MM.1S (cell line): ENCODE measurements at regions not wholly inside any gene's neighbourhood (a gene's known extent, or its start where the extent isn't known, plus 50 kb on each side); places are given as distances from the start of the nearest gene placed in this dataset.

Experiments used
- DNase-seq: peaks from one replicate; pipeline ENCODE4 v3.0.0-alpha.2; 2015
- H2AFZ ChIP-seq: fragments of 300-600 bp; sonication (generic); 2 replicates; pipeline ENCODE4 v1.6.0; 2016; ENCODE audit warnings: antibody characterized with exemption, low read length
- H3F3A ChIP-seq: fragments of 300-600 bp; sonication (generic); 2 replicates; pipeline ENCODE4 v1.6.1; 2016; ENCODE audit warnings: mild to moderate bottlenecking, antibody characterized with exemption, low read length, moderate library complexity, mixed read lengths; ENCODE audit not compliant: insufficient read depth
- H3K27ac ChIP-seq: fragments of 300-600 bp; sonication (generic); 2 replicates; pipeline ENCODE4 v1.5.1; 2016; ENCODE audit warnings: mild to moderate bottlenecking, low read length
- H3K27me3 ChIP-seq: fragments of 300-600 bp; sonication (generic); replicated peaks from 2 replicates; pipeline ENCODE4 v1.6.0; 2016; ENCODE audit warnings: low read length; ENCODE audit not compliant: insufficient read depth
- H3K36me3 ChIP-seq: fragments of 300-600 bp; sonication (generic); replicated peaks from 2 replicates; pipeline ENCODE4 v1.6.1; 2016; ENCODE audit warnings: mild to moderate bottlenecking, low read length, mixed read lengths; ENCODE audit not compliant: insufficient read depth
- H3K4me1 ChIP-seq: fragments of 300-600 bp; sonication (generic); 2 replicates; pipeline ENCODE4 v1.6.1; 2016; ENCODE audit warnings: low read length, mixed read lengths
- H3K4me2 ChIP-seq: fragments of 300-600 bp; sonication (generic); 2 replicates; pipeline ENCODE4 v1.6.0; 2016; ENCODE audit warnings: low read depth, low read length
- H3K4me3 ChIP-seq: fragments of 300-600 bp; sonication (generic); 2 replicates; pipeline ENCODE4 v1.5.1; 2016; ENCODE audit warnings: low read length, mixed read lengths
- H3K79me2 ChIP-seq: fragments of 300-600 bp; sonication (generic); 2 replicates; pipeline ENCODE4 v1.6.1; 2016; ENCODE audit warnings: mixed run types, low read length, mixed read lengths
- H3K9ac ChIP-seq: fragments of 300-600 bp; sonication (generic); 2 replicates; pipeline ENCODE4 v1.6.1; 2016; ENCODE audit warnings: low read length, mixed read lengths
- H3K9me2 ChIP-seq: fragments of 300-600 bp; sonication (generic); replicated peaks from 2 replicates; pipeline ENCODE4 v1.6.1; 2016; ENCODE audit warnings: mild to moderate bottlenecking, low read length, mixed read lengths; ENCODE audit not compliant: insufficient read depth
- H3K9me3 ChIP-seq: fragments of 300-600 bp; sonication (generic); replicated peaks from 2 replicates; pipeline ENCODE4 v1.6.1; 2016; ENCODE audit warnings: mild to moderate bottlenecking, low read length, mixed read lengths; ENCODE audit not compliant: insufficient read depth
- H4K20me1 ChIP-seq: fragments of 300-600 bp; sonication (generic); 2 replicates; pipeline ENCODE4 v1.6.1; 2016; ENCODE audit warnings: mild to moderate bottlenecking, low read length, moderate library complexity, mixed read lengths; ENCODE audit not compliant: insufficient read depth
- EZH2 ChIP-seq: fragments of 300-600 bp; sonication (generic); optimal IDR thresholded peaks from 2 replicates; pipeline ENCODE3; 2017; ENCODE audit warnings: low read depth, mild to moderate bottlenecking, antibody characterized with exemption, low read length, mixed read lengths
- EZH2phosphoT487 ChIP-seq: fragments of 300-600 bp; sonication (generic); IDR thresholded peaks from 2 replicates; pipeline ENCODE4 v1.6.1; 2018; ENCODE audit warnings: antibody characterized with exemption, low read length
- TF ChIP-seq, protein P1 (sequence below): fragments of 300-600 bp; sonication (generic); IDR thresholded peaks from 2 replicates; pipeline ENCODE4 v1.5.1; 2016; ENCODE audit warnings: antibody characterized with exemption, low read length, mixed read lengths

DNA sequence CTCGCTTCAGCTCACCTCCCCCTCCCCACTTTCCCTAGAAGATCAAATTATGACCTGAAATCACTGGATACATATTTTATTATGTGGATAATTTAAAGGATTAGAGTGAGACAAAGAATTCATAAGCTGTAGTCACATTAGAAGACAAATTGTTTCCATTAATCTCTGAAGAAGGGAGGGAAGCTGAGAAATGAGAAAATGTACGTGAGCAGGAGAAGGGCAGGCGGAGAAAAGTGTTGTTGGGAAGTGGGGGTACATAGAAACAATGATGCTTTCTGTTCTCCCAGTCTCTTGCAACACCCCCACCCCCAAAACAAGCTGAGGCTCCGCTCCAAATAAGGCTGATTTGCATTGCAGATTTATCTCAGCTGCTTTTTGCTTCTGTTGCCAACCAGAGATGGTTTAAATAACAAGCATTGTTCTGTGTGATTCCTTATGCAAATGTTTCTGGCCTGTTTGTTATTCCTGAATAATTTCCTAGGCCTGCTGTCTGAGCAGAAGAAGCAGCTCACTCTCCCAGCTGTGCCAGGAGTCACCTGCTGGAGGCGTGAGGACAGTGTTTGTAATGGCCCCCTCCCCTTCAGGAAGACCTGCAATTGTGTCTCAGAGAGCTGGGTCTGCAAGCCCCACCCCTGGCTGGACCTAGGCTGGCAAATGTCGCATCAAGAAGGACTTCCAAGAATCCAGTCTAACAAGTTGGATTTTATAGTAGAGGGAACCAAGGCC is 121.8 kb upstream of the TNR start:
- H3K36me3 ChIP-seq, result no peaks in the 10 kb centered on the region
- H3K79me2 ChIP-seq, result no peaks in the 10 kb centered on the region
- TF ChIP-seq EZH2phosphoT487 (no peak), EZH2 (no peak)
- TF ChIP-seq, protein P1, sequence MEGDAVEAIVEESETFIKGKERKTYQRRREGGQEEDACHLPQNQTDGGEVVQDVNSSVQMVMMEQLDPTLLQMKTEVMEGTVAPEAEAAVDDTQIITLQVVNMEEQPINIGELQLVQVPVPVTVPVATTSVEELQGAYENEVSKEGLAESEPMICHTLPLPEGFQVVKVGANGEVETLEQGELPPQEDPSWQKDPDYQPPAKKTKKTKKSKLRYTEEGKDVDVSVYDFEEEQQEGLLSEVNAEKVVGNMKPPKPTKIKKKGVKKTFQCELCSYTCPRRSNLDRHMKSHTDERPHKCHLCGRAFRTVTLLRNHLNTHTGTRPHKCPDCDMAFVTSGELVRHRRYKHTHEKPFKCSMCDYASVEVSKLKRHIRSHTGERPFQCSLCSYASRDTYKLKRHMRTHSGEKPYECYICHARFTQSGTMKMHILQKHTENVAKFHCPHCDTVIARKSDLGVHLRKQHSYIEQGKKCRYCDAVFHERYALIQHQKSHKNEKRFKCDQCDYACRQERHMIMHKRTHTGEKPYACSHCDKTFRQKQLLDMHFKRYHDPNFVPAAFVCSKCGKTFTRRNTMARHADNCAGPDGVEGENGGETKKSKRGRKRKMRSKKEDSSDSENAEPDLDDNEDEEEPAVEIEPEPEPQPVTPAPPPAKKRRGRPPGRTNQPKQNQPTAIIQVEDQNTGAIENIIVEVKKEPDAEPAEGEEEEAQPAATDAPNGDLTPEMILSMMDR, result no peak
- H3F3A ChIP-seq, result no peaks in the 10 kb centered on the region
- DNase-seq, result no peak
- no peak overlapping the region for H3K27ac ChIP-seq
- H3K9me2 ChIP-seq, result no peaks in the 10 kb centered on the region
- no peak overlapping the region for H3K4me3 ChIP-seq
- H3K4me1 ChIP-seq, result no peaks in the 10 kb centered on the region
- H2AFZ ChIP-seq, result no peak overlapping the region
- no peaks in the 10 kb centered on the region for H3K9me3 ChIP-seq
- no peaks in the 10 kb centered on the region for H3K27me3 ChIP-seq
- no peak overlapping the region for H3K9ac ChIP-seq
- no peak overlapping the region for H3K4me2 ChIP-seq
- H4K20me1 ChIP-seq, result no peaks in the 10 kb centered on the region

DNA sequence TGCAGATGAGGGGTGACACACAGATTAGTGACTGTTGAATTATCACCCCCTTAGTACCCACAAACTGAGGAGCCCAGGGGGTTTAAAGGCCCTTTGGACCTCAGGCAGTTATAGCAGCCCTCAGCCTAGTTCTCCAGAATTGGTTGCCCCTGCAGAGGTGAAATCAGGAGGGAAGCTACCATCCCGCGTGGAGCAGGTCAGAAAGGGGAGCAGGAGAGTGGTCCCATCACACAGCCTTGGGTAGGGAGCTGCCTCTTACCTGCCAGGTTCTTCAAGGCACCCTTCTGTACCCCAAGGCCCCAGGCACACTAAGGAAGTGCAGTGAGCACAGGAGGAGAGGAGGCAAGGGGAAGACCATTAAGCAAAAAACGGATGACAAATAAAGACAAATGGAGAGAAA is 121.2 kb upstream of the TNR start:
- H2AFZ ChIP-seq, result no peak overlapping the region
- H3K9me3 ChIP-seq, result no peaks in the 10 kb centered on the region
- DNase-seq, result no peak
- H3K9me2 ChIP-seq, result no peaks in the 10 kb centered on the region
- no peak overlapping the region for H3K9ac ChIP-seq
- H3K4me3 ChIP-seq, result no peak overlapping the region
- no peaks in the 10 kb centered on the region for H3K79me2 ChIP-seq
- no peaks in the 10 kb centered on the region for H3F3A ChIP-seq
- no peak overlapping the region for H3K27ac ChIP-seq
- H3K27me3 ChIP-seq, result no peaks in the 10 kb centered on the region
- no peaks in the 10 kb centered on the region for H3K4me1 ChIP-seq
- TF ChIP-seq, protein P1, result no peak
- no peak for TF ChIP-seq EZH2phosphoT487
- no peak for TF ChIP-seq EZH2
- H3K36me3 ChIP-seq, result no peaks in the 10 kb centered on the region
- no peaks in the 10 kb centered on the region for H4K20me1 ChIP-seq
- H3K4me2 ChIP-seq, result no peak overlapping the region

DNA sequence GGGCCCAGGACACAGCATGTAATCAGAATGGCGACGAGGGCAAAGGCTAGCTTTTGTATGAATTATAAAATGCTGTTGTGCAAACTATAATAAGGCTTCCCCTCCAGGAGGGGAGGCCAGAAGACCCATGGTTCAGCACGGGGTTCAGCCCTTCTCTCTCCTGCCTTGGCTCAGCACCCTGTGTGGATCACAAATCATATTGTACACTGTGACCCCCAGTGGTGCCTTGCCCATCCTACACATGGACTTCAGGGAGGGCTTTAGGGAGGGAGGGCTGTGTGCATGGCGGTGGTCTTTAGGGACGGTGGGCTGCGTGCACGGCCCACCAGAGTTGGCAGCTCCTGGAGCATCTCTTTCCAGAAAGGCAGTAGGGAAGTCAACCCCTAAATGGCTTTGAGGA is 120.8 kb upstream of the TNR start:
- Histone ChIP-seq H3K9me3 (no peaks in the 10 kb centered on the region), H2AFZ (no peak overlapping the region), H3K4me2 (no peak overlapping the region), H3K9me2 (no peaks in the 10 kb centered on the region), H3K9ac (no peak overlapping the region), H3K36me3 (no peaks in the 10 kb centered on the region), H3K27ac (no peak overlapping the region), H3K27me3 (no peaks in the 10 kb centered on the region), H3K4me1 (no peaks in the 10 kb centered on the region), H3K4me3 (no peak overlapping the region), H4K20me1 (no peaks in the 10 kb centered on the region), H3K79me2 (no peaks in the 10 kb centered on the region), H3F3A (no peaks in the 10 kb centered on the region)
- TF ChIP-seq EZH2, result no peak
- TF ChIP-seq EZH2phosphoT487, result no peak
- DNase-seq, result no peak
